HL-60 (cell line): ENCODE measurements at regions not wholly inside any gene's neighbourhood (a gene's known extent, or its start where the extent isn't known, plus 50 kb on each side); places are given as distances from the start of the nearest gene placed in this dataset.

Experiments used
- DNase-seq, 2 experiments: peaks; one replicate each; pipeline ENCODE4 v3.0.0-alpha.2; 2010 to 2020; ENCODE audit warnings: low read depth in 1 of 2, low spot score in 1 of 2
- H3K27ac ChIP-seq: fragments of 250-450 bp; sonication (Bioruptor Pico); replicated peaks from 2 replicates; pipeline ENCODE4 v1.5.1; 2020; ENCODE audit warnings: mild to moderate bottlenecking, moderate library complexity
- H3K27me3 ChIP-seq: fragments of 250-450 bp; sonication (Bioruptor Pico); 2 replicates; pipeline ENCODE4 v1.5.1; 2021; ENCODE audit warnings: mild to moderate bottlenecking, moderate library complexity; ENCODE audit not compliant: insufficient read depth, poor library complexity, severe bottlenecking
- H3K4me3 ChIP-seq: replicated peaks from 2 replicates; pipeline ENCODE4 v1.5.1; 2011; ENCODE audit warnings: mild to moderate bottlenecking, control low read depth, low read length; ENCODE audit not compliant: insufficient read depth
- GABPA ChIP-seq: IDR thresholded peaks from 2 replicates; pipeline ENCODE4 v1.6.1; 2012; ENCODE audit warnings: low read depth
- POLR2AphosphoS5 ChIP-seq: IDR thresholded peaks from 2 replicates; pipeline ENCODE4 v1.6.1; 2012; ENCODE audit warnings: low read depth
- SPI1 ChIP-seq: IDR thresholded peaks from 2 replicates; pipeline ENCODE4 v1.6.1; 2012; ENCODE audit warnings: low read depth, mild to moderate bottlenecking, borderline replicate concordance
- TF ChIP-seq, protein P1 (sequence below): IDR thresholded peaks from one replicate; pipeline ENCODE4 v1.5.1; 2011; ENCODE audit warnings: low read length, control low read depth, inconsistent platforms; ENCODE audit not compliant: insufficient read depth
- TF ChIP-seq, protein P2 (sequence below): IDR thresholded peaks from 2 replicates; pipeline ENCODE4 v1.6.1; 2012; ENCODE audit warnings: low read depth; ENCODE audit not compliant: insufficient replicate concordance

DNA sequence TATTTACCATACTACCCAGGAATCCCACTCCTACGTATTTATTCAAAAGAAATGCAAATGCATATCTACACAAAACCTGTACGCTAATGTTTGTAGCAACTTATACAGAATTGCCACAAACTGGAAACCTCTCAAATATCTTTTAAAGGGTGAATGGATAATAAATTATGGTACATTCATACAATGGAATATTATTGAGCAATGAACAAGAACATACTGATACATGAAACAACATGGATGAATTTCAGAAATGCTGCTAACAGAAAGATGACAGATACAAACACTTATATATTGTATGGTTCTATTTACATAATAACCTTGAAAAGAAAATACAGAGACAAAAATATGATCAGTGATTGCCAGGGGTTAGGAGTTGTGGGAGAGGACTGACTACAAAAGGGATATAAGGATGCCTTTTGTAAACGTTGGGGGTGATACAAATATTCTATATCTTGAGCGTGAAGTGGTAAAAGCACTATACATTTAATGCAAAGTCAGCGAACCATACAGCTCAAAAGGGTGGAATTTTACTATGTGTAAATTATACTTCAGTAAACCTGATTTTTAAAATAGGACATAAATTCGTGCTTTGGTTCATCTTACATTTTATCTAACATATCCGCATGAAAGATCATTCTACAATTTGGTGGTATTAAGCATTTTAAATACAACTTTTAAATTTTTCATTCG, 55.0 kb upstream of the FOXB1 start:
- no peak overlapping the region for H3K27ac ChIP-seq
- TF ChIP-seq GABPA (no peak), POLR2AphosphoS5 (no peak), SPI1 (no peak)
- TF ChIP-seq, protein P1, sequence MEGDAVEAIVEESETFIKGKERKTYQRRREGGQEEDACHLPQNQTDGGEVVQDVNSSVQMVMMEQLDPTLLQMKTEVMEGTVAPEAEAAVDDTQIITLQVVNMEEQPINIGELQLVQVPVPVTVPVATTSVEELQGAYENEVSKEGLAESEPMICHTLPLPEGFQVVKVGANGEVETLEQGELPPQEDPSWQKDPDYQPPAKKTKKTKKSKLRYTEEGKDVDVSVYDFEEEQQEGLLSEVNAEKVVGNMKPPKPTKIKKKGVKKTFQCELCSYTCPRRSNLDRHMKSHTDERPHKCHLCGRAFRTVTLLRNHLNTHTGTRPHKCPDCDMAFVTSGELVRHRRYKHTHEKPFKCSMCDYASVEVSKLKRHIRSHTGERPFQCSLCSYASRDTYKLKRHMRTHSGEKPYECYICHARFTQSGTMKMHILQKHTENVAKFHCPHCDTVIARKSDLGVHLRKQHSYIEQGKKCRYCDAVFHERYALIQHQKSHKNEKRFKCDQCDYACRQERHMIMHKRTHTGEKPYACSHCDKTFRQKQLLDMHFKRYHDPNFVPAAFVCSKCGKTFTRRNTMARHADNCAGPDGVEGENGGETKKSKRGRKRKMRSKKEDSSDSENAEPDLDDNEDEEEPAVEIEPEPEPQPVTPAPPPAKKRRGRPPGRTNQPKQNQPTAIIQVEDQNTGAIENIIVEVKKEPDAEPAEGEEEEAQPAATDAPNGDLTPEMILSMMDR = no peak
- TF ChIP-seq, protein P2, sequence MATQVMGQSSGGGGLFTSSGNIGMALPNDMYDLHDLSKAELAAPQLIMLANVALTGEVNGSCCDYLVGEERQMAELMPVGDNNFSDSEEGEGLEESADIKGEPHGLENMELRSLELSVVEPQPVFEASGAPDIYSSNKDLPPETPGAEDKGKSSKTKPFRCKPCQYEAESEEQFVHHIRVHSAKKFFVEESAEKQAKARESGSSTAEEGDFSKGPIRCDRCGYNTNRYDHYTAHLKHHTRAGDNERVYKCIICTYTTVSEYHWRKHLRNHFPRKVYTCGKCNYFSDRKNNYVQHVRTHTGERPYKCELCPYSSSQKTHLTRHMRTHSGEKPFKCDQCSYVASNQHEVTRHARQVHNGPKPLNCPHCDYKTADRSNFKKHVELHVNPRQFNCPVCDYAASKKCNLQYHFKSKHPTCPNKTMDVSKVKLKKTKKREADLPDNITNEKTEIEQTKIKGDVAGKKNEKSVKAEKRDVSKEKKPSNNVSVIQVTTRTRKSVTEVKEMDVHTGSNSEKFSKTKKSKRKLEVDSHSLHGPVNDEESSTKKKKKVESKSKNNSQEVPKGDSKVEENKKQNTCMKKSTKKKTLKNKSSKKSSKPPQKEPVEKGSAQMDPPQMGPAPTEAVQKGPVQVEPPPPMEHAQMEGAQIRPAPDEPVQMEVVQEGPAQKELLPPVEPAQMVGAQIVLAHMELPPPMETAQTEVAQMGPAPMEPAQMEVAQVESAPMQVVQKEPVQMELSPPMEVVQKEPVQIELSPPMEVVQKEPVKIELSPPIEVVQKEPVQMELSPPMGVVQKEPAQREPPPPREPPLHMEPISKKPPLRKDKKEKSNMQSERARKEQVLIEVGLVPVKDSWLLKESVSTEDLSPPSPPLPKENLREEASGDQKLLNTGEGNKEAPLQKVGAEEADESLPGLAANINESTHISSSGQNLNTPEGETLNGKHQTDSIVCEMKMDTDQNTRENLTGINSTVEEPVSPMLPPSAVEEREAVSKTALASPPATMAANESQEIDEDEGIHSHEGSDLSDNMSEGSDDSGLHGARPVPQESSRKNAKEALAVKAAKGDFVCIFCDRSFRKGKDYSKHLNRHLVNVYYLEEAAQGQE = no peak
- no peak overlapping the region for H3K4me3 ChIP-seq
- no peaks in the 10 kb centered on the region for H3K27me3 ChIP-seq
- no peak for DNase-seq

DNA sequence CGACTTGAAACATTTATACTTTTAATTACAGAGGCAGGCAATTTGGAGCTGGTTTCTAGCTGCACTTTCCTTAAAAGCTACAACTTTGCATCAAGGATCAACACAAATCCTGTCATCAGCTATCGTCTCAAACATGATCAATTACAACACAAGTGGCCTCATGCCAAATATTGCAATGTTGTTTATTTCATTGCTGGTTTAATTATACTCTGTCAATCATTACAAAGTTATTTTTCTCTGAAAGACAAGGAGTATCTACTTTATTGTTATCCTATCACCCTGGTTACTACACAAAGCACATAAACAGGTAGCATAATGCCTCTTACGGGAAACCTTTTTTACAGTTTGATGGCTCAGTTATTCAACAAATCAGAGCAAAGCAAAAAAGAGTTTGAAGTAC, 58.0 kb upstream of the FOXB1 start:
- no peak overlapping the region for H3K27ac ChIP-seq
- no peak for DNase-seq
- no peak for TF ChIP-seq POLR2AphosphoS5
- TF ChIP-seq, protein P2 = no peak
- H3K4me3 ChIP-seq = no peak overlapping the region
- H3K27me3 ChIP-seq = no peaks in the 10 kb centered on the region

DNA sequence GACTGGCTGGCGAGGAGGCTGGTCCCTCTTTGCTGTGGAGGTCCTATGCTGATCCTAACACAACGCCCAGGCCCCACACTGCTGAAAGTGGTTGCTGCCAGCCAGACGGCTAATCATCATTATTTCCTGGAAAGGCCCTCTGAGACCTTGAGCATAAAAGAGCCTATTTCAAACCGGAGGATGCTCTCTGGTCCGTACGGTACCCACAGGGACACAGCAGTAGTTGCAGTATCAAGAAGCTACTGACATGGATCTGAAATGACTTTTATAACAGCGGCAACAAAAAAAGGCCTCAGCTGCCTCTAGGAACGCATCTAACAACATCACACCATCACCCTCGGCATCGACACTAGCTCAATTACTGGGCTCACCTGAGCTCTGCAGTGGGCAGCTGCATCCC, 59.1 kb upstream of the FOXB1 start:
- DNase-seq = no peak
- Histone ChIP-seq H3K4me3 (no peak overlapping the region), H3K27me3 (no peaks in the 10 kb centered on the region), H3K27ac (no peak overlapping the region)
- TF ChIP-seq SPI1 = no peak
- TF ChIP-seq, protein P1 = no peak
- TF ChIP-seq, protein P2 = no peak
- TF ChIP-seq GABPA = no peak
- TF ChIP-seq POLR2AphosphoS5 = no peak
